WTC11 (cell line): ENCODE measurements at regions not wholly inside any gene's neighbourhood (a gene's known extent, or its start where the extent isn't known, plus 50 kb on each side); places are given as distances from the start of the nearest gene placed in this dataset.

ENCODE experiments used
- ATAC-seq: fragments of 200-7000 bp; cut with Tn5 transposase; 2 replicates; pipeline ENCODE4 v1.10.0; 2021; ENCODE audit warnings: mild to moderate bottlenecking, moderate library complexity
- CTCF ChIA-PET: fragments of 300-600 bp; sonication (Branson Sonifier 250); formaldehyde crosslinking; loops from one replicate; lab custom pipeline; 2021; ENCODE audit warnings: antibody characterized with exemption; lab: Charles Lee
- POLR2A ChIA-PET: fragments of 350-600 bp; sonication (Branson Sonifier 250); formaldehyde crosslinking; loops from one replicate; lab custom pipeline; 2021; ENCODE audit warnings: antibody characterized with exemption; lab: Charles Lee
- DNase-seq: peaks from one replicate; pipeline ENCODE4 v3.0.0; 2021; ENCODE audit warnings: low spot score
- H3K27ac Mint-ChIP-seq: 2 replicates; pipeline ENCODE4 v1.8.0; 2021; ENCODE audit warnings: mixed read lengths
- H3K27me3 Mint-ChIP-seq: 2 replicates; pipeline ENCODE4 v1.8.0; 2021; ENCODE audit warnings: low read depth, mild to moderate bottlenecking, moderate library complexity, mixed read lengths
- H3K36me3 Mint-ChIP-seq: 2 replicates; pipeline ENCODE4 v1.8.0; 2021; ENCODE audit warnings: mixed read lengths
- H3K4me1 Mint-ChIP-seq: 2 replicates; pipeline ENCODE4 v1.8.0; 2022; ENCODE audit warnings: mixed read lengths
- H3K4me3 Mint-ChIP-seq: 2 replicates; pipeline ENCODE4 v1.8.0; 2021; ENCODE audit warnings: mild to moderate bottlenecking, moderate library complexity, mixed read lengths
- H3K9me3 Mint-ChIP-seq: 2 replicates; pipeline ENCODE4 v1.8.0; 2021; ENCODE audit warnings: mixed read lengths
- ATF2 ChIP-seq: sonication (generic); formaldehyde crosslinking; IDR thresholded peaks from 2 replicates; pipeline ENCODE4 v1.8.1; 2022; ENCODE audit warnings: low read depth, missing genetic modification reagents, borderline replicate concordance
- ATF6 ChIP-seq: sonication (generic); formaldehyde crosslinking; IDR thresholded peaks from 2 replicates; pipeline ENCODE4 v1.8.1; 2023; ENCODE audit warnings: mild to moderate bottlenecking, missing genetic modification reagents
- CBFB ChIP-seq: sonication (generic); formaldehyde crosslinking; IDR thresholded peaks from 2 replicates; pipeline ENCODE4 v1.8.1; 2022; ENCODE audit warnings: mild to moderate bottlenecking, low read depth, missing genetic modification reagents
- JUN ChIP-seq: sonication (generic); formaldehyde crosslinking; IDR thresholded peaks from 2 replicates; pipeline ENCODE4 v1.8.0; 2023; ENCODE audit warnings: mild to moderate bottlenecking, missing genetic modification reagents
- MXD4 ChIP-seq: fragments of 250-450 bp; sonication (Bioruptor Pico); IDR thresholded peaks from 2 replicates; pipeline ENCODE4 v1.8.0; 2021; ENCODE audit warnings: mild to moderate bottlenecking, moderate library complexity, borderline replicate concordance
- MYBL2 ChIP-seq: sonication (generic); formaldehyde crosslinking; IDR thresholded peaks from 2 replicates; pipeline ENCODE4 v1.8.1; 2023; ENCODE audit warnings: mild to moderate bottlenecking, moderate library complexity, missing genetic modification reagents
- NFE2L1 ChIP-seq: sonication (generic); formaldehyde crosslinking; IDR thresholded peaks from 2 replicates; pipeline ENCODE4 v1.8.1; 2023; ENCODE audit warnings: missing genetic modification reagents
- NFYB ChIP-seq: sonication (generic); formaldehyde crosslinking; conservative IDR thresholded peaks from 2 replicates; pipeline ENCODE4 v1.8.0; 2022; ENCODE audit warnings: low read depth, missing genetic modification reagents
- NR3C1 ChIP-seq: sonication (generic); formaldehyde crosslinking; conservative IDR thresholded peaks from 2 replicates; pipeline ENCODE4 v1.8.1; 2023; ENCODE audit warnings: low read depth, mild to moderate bottlenecking, missing genetic modification reagents
- PRRX2 ChIP-seq: fragments of 250-450 bp; sonication (Bioruptor Pico); IDR thresholded peaks from 2 replicates; pipeline ENCODE4 v1.8.0; 2021; ENCODE audit warnings: mild to moderate bottlenecking
- TEAD4 ChIP-seq: sonication (generic); formaldehyde crosslinking; IDR thresholded peaks from 2 replicates; pipeline ENCODE4 v1.8.0; 2022; ENCODE audit warnings: mild to moderate bottlenecking, missing genetic modification reagents
- ZBTB21 ChIP-seq: sonication (generic); formaldehyde crosslinking; IDR thresholded peaks from 2 replicates; pipeline ENCODE4 v1.8.1; 2023; ENCODE audit warnings: mild to moderate bottlenecking, missing genetic modification reagents, borderline replicate concordance
- ZMAT4 ChIP-seq: fragments of 250-450 bp; sonication (Bioruptor Pico); IDR thresholded peaks from 2 replicates; pipeline ENCODE4 v1.9.0; 2021; ENCODE audit warnings: mild to moderate bottlenecking
- ZNF281 ChIP-seq: sonication (generic); formaldehyde crosslinking; IDR thresholded peaks from 2 replicates; pipeline ENCODE4 v1.8.0; 2023; ENCODE audit warnings: mild to moderate bottlenecking, missing genetic modification reagents
- ZNF423 ChIP-seq: fragments of 250-450 bp; sonication (Bioruptor Pico); IDR thresholded peaks from 2 replicates; pipeline ENCODE4 v2.1.2; 2022; ENCODE audit warnings: mild to moderate bottlenecking, moderate library complexity
- TF ChIP-seq, protein P1 (sequence below): fragments of 200-600 bp; IDR thresholded peaks from 2 replicates; pipeline ENCODE4 v1.8.0; 2022; ENCODE audit warnings: antibody characterized with exemption
- TF ChIP-seq, protein P2 (sequence below): sonication (generic); formaldehyde crosslinking; IDR thresholded peaks from 2 replicates; pipeline ENCODE4 v1.8.1; 2023; ENCODE audit warnings: mild to moderate bottlenecking, missing genetic modification reagents, moderate library complexity
- TF ChIP-seq, protein P3 (sequence below): sonication (generic); formaldehyde crosslinking; IDR thresholded peaks from 2 replicates; pipeline ENCODE4 v1.8.0; 2022; ENCODE audit warnings: mild to moderate bottlenecking, missing genetic modification reagents
- TF ChIP-seq, protein P4 (sequence below): fragments of 250-450 bp; sonication (Bioruptor Pico); IDR thresholded peaks from 2 replicates; pipeline ENCODE4 v2.1.2; 2022; ENCODE audit warnings: mild to moderate bottlenecking, moderate library complexity

DNA sequence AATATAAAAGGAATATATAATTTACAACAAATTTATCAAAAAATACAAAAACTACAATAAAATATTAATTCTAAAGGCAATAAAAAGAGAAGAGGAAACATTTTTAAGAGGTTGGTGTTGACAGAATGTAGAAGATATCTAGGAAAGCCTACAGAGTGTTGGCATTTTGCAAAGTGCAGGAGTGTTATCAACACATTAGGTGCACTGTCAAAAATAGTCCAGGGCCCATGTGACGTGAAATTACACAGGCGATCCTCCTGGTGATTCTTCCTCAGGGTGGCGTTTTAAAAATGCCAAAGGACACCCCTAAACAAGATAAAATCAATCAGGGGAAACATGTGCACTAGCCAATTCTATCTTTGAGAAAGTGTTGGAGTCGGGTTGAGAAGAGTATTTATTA, 222.7 kb downstream of the ARPP21 start:
- POLR2A ChIA-PET: no interaction called here
- Mint-ChIP-seq H3K9me3 (no peaks in the 10 kb centered on the region), H3K27me3 (no peaks in the 10 kb centered on the region), H3K4me1 (peaks cover 5% of the 10 kb centered on the region; the same call in 1 of the 2 replicates), H3K36me3 (no peaks in the 10 kb centered on the region), H3K4me3 (no peak overlapping the region), H3K27ac (no peak overlapping the region)
- CTCF ChIA-PET: no interaction called here
- no peak for DNase-seq
- TF ChIP-seq NFYB: no peak
- TF ChIP-seq, protein P1, sequence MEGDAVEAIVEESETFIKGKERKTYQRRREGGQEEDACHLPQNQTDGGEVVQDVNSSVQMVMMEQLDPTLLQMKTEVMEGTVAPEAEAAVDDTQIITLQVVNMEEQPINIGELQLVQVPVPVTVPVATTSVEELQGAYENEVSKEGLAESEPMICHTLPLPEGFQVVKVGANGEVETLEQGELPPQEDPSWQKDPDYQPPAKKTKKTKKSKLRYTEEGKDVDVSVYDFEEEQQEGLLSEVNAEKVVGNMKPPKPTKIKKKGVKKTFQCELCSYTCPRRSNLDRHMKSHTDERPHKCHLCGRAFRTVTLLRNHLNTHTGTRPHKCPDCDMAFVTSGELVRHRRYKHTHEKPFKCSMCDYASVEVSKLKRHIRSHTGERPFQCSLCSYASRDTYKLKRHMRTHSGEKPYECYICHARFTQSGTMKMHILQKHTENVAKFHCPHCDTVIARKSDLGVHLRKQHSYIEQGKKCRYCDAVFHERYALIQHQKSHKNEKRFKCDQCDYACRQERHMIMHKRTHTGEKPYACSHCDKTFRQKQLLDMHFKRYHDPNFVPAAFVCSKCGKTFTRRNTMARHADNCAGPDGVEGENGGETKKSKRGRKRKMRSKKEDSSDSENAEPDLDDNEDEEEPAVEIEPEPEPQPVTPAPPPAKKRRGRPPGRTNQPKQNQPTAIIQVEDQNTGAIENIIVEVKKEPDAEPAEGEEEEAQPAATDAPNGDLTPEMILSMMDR: no peak
- TF ChIP-seq NR3C1 (CRISPR knock-in tag): no peak
- TF ChIP-seq ATF2 (CRISPR knock-in tag): no peak
- TF ChIP-seq CBFB: no peak
- TF ChIP-seq MXD4: no peak
- TF ChIP-seq NFE2L1 (CRISPR knock-in tag): no peak
- TF ChIP-seq ZMAT4 (CRISPR knock-in tag): no peak
- no peak for TF ChIP-seq PRRX2 (CRISPR knock-in tag)
- no peak for TF ChIP-seq TEAD4 (CRISPR knock-in tag)
- no peak for TF ChIP-seq ZNF281 (CRISPR knock-in tag)
- TF ChIP-seq JUN (CRISPR knock-in tag): no peak
- no peak for TF ChIP-seq ZNF423 (CRISPR knock-in tag)
- TF ChIP-seq, protein P2, sequence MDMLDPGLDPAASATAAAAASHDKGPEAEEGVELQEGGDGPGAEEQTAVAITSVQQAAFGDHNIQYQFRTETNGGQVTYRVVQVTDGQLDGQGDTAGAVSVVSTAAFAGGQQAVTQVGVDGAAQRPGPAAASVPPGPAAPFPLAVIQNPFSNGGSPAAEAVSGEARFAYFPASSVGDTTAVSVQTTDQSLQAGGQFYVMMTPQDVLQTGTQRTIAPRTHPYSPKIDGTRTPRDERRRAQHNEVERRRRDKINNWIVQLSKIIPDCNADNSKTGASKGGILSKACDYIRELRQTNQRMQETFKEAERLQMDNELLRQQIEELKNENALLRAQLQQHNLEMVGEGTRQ (CRISPR knock-in tag): no peak
- TF ChIP-seq, protein P3, sequence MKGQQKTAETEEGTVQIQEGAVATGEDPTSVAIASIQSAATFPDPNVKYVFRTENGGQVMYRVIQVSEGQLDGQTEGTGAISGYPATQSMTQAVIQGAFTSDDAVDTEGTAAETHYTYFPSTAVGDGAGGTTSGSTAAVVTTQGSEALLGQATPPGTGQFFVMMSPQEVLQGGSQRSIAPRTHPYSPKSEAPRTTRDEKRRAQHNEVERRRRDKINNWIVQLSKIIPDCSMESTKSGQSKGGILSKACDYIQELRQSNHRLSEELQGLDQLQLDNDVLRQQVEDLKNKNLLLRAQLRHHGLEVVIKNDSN (CRISPR knock-in tag): no peak
- no peak for TF ChIP-seq ATF6 (CRISPR knock-in tag)
- TF ChIP-seq, protein P4, sequence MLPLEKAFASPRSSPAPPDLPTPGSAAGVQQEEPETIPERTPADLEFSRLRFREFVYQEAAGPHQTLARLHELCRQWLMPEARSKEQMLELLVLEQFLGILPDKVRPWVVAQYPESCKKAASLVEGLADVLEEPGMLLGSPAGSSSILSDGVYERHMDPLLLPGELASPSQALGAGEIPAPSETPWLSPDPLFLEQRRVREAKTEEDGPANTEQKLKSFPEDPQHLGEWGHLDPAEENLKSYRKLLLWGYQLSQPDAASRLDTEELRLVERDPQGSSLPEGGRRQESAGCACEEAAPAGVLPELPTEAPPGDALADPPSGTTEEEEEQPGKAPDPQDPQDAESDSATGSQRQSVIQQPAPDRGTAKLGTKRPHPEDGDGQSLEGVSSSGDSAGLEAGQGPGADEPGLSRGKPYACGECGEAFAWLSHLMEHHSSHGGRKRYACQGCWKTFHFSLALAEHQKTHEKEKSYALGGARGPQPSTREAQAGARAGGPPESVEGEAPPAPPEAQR (CRISPR knock-in tag): no peak
- no peak for TF ChIP-seq ZBTB21 (CRISPR knock-in tag)
- no peak for TF ChIP-seq MYBL2 (CRISPR knock-in tag)
- ATAC-seq: no peak
